Gastroesophageal sphincter (tissue), 3 donors: ENCODE measurements at regions not wholly inside any gene's neighbourhood (a gene's known extent, or its start where the extent isn't known, plus 50 kb on each side); places are given as distances from the start of the nearest gene placed in this dataset.

Experiments
- CTCF ChIP-seq, 4 experiments: fragments of 200-600 bp in 2 of 4; fragments of 450-650 bp in 2 of 4; sonication (generic) in 1 of 4; IDR thresholded peaks; one replicate each; pipeline ENCODE4 v1.5.1; 2017 to 2019; ENCODE audit warnings: antibody characterized with exemption in 4 of 4, mild to moderate bottlenecking in 2 of 4, moderate library complexity in 2 of 4
- EP300 ChIP-seq: sonication (generic); formaldehyde crosslinking; IDR thresholded peaks from one replicate; pipeline ENCODE4 v1.6.1; 2017; ENCODE audit warnings: antibody characterized with exemption, mild to moderate bottlenecking
- POLR2A ChIP-seq, 2 donors: fragments of 450-650 bp; IDR thresholded peaks; one replicate each; pipeline ENCODE4 v1.6.1; 2017; ENCODE audit warnings: antibody characterized with exemption in 2 of 2, mild to moderate bottlenecking in 2 of 2, moderate library complexity in 1 of 2

- TF ChIP-seq CTCF (IDR thresholded peaks at IDR 0.05) (no peak), POLR2A (IDR thresholded peaks at IDR 0.05) (no peak), EP300 (no peak)
Observed at GRCh38 chr5:156109317-156110023, 217.5 kb upstream of the SGCD start.
